VCaP (cell line): ENCODE measurements at regions not wholly inside any gene's neighbourhood (a gene's known extent, or its start where the extent isn't known, plus 50 kb on each side); places are given as distances from the start of the nearest gene placed in this dataset.

Experiments used
- H3K27ac ChIP-seq: fragments of 450-650 bp; 2 replicates; pipeline ENCODE4 v1.5.1; 2017
- TF ChIP-seq, protein P1 (sequence below): fragments of 450-650 bp; conservative IDR thresholded peaks from 2 replicates; pipeline ENCODE4 v1.5.1; 2017; ENCODE audit warnings: mild to moderate bottlenecking, moderate library complexity

DNA sequence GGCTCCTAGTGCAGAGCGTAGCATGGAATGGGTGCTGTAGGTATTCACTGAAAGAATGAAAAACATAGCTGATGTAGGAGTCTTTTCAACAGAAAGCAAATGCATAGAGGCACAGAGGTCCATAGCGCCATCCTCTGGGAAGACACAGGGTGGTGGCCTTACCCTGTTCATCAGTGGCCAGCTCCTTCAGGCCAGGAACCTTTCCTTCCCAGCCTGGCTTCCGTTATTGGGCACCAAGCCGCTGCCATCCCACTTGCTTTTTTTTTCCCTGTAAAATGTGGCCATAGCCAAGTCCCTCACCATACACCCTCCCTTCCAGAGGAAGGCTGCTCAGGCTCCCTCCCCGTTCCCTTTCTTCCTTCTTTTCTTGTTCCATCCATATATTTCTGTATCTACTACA is 118.1 kb downstream of the ZNF621 start:
- TF ChIP-seq, protein P1, sequence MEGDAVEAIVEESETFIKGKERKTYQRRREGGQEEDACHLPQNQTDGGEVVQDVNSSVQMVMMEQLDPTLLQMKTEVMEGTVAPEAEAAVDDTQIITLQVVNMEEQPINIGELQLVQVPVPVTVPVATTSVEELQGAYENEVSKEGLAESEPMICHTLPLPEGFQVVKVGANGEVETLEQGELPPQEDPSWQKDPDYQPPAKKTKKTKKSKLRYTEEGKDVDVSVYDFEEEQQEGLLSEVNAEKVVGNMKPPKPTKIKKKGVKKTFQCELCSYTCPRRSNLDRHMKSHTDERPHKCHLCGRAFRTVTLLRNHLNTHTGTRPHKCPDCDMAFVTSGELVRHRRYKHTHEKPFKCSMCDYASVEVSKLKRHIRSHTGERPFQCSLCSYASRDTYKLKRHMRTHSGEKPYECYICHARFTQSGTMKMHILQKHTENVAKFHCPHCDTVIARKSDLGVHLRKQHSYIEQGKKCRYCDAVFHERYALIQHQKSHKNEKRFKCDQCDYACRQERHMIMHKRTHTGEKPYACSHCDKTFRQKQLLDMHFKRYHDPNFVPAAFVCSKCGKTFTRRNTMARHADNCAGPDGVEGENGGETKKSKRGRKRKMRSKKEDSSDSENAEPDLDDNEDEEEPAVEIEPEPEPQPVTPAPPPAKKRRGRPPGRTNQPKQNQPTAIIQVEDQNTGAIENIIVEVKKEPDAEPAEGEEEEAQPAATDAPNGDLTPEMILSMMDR, result no peak
- H3K27ac ChIP-seq, result no peak overlapping the region

DNA sequence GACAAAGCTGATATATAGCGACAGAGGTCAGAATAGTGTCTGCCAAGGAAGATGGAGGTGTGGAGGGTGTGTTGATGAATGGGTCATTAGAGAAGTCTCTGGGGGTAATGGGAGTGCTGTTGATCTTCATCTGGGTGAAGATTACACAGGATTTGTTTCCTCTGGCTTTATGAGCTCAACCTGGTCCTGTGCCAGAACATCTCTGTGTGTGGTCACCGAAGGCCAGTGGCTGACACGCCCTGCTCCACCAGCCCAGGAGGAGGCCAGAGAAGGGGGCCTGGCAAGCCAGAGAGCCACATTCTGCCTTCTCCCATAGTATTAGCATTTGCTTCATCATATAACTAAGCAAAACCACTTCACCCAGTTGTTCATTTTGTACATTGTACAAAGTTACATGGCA is 121.1 kb downstream of the ZNF621 start:
- H3K27ac ChIP-seq, result no peak overlapping the region
- TF ChIP-seq, protein P1, result no peak

DNA sequence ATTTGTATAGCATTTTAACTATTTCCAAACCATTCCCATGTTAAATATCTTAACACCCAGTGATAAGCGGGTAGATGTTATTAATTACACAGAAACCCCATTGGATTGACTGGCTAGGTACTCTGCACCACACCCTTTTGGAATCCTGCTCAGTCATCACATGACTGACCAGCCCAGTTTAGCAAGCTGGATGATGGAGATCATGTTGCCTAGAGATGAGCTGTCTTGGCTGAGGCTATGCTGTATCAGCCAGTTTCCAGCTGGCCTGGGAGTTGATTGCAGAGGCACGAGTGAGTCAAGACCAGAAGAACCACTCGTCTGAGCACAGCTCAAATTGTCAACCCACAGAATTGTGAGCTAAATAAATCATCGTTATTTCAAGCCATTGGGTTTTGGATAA is 124.6 kb downstream of the ZNF621 start:
- TF ChIP-seq, protein P1, result no peak
- H3K27ac ChIP-seq, result no peak overlapping the region

DNA sequence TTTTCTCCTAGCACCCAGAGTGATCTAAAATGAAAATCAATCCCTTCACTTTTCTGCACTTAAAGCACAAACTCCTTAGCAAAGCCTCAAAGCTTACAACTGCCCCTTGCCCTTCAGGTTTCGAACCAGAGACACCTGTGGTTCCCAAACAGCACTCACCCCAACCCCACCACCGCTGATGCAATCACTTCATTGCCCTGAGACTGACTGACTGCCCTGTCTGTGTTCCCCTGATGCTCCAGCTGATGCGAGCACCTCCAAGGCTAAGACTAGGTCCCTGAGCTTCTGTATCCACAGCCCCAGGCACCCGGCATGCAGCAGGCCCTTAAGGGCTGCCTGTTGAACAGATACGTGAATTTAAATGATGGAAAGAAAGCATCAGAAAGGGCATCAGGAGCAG is 127.3 kb downstream of the ZNF621 start:
- no peak overlapping the region for H3K27ac ChIP-seq
- TF ChIP-seq, protein P1, result no peak

DNA sequence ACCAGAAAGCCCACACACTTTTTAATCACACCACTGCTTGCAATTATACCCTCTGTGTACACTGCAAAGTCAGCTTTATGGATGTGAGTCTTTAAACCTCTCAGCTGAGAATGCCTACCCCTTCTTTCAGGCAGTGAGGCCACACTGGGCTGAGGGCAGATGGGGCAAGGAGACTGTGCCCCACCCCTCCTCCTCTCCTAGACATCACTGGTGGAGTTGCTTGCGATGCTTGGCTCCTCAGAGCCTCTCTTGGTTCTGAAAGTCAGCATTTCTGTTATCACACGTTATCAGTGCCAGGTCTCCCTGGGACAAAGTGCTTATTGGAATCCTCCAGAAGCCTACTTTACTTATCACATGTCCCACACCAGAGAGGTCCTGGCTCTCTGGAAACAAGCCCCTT is 128.2 kb downstream of the ZNF621 start:
- no peak overlapping the region for H3K27ac ChIP-seq
- TF ChIP-seq, protein P1, result no peak

DNA sequence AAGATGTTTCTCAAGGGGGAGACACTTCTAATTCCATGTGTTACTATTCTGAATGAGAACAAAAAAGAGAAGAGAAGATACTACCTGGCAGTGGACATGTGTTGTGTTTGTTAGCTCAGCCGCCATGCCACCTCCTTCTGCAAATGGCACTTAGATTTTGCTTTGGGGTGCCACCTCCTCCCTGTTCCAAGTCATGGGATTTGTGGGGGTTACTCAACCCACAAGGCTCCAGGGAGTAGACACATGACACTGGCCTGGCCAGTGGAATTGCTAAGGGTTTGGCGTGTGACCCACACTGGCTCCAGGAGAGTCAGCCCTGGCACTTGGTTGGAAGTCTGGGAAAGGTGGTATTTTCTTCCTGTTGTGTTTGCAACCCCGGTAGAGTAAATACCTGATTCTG is 129.1 kb downstream of the ZNF621 start:
- TF ChIP-seq, protein P1, result no peak
- no peak overlapping the region for H3K27ac ChIP-seq

DNA sequence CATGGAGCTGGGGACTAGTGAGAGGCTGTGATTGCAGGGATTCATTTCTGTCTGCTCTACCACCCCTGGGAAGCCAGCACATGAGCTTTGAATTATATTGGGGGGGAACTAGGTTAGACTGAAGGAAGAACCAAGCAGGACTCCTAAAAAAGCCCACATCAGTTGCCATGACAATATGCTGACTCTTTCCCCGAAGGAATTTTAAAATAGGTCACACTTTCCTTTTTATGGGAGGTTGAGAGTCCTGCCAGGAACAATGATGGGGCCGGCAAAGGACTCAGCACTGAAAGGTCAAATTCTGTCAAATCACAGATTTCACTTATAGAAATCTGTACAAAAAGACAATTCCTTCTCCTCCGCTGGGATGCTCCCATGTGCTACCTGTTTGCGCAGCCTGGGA is 130.8 kb downstream of the ZNF621 start:
- TF ChIP-seq, protein P1, result no peak
- no peak overlapping the region for H3K27ac ChIP-seq

DNA sequence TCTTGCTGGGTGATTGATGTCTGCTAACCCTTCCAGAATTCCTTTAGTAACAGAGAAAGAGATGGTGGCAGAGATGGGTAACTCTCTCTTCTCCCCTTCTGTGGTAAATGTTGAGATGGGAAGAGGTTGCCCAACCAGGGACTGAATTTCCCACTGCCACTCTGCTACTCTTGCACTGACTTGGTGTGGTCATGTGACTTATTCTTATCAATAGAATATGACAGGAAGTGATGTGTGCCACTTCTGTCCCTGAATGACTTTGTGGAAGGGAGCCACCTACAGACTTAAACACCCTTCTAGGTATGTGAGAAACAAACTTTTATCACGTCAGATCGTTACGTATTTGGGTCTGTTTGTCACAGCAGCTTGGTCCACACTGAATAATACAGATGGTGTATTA is 132.9 kb downstream of the ZNF621 start:
- TF ChIP-seq, protein P1, result no peak
- H3K27ac ChIP-seq, result no peak overlapping the region
